ENCODE measurements at regions not wholly inside any gene's neighbourhood (a gene's known extent, or its start where the extent isn't known, plus 50 kb on each side); places are given as distances from the start of the nearest gene placed in this dataset. TPM values are rescaled to one million over a fixed set of nuclear protein-coding genes. Genes with fewer than 3 reads are reported as not detected.

DNA sequence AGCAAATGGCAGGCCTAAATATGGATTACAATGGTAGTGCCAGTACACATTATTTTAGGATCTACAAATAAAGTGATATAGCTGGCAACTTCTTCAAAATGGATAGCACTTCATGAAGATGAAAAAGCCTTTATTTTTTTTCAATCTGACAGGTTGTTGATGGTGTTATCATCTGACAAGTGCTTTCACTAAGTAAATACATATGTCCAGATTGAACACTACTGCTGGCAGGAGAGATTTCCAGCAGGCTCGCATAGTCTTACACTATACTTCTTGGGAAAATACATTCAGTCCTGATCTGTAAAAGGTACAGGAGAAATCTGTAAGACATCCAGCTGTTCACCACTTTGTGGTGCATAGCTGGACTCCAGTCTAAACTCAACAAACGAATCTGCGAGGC, 50.9 kb upstream of the ALCAM start:
- TF ChIP-seq, protein P1, sequence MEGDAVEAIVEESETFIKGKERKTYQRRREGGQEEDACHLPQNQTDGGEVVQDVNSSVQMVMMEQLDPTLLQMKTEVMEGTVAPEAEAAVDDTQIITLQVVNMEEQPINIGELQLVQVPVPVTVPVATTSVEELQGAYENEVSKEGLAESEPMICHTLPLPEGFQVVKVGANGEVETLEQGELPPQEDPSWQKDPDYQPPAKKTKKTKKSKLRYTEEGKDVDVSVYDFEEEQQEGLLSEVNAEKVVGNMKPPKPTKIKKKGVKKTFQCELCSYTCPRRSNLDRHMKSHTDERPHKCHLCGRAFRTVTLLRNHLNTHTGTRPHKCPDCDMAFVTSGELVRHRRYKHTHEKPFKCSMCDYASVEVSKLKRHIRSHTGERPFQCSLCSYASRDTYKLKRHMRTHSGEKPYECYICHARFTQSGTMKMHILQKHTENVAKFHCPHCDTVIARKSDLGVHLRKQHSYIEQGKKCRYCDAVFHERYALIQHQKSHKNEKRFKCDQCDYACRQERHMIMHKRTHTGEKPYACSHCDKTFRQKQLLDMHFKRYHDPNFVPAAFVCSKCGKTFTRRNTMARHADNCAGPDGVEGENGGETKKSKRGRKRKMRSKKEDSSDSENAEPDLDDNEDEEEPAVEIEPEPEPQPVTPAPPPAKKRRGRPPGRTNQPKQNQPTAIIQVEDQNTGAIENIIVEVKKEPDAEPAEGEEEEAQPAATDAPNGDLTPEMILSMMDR (IDR thresholded peaks at IDR 0.05; ENCODE audit: extremely low read depth, low read depth, low read length): no peak
- Histone ChIP-seq H3K79me2 (ENCODE audit: insufficient read depth, low read length) (no peaks in the 10 kb centered on the region), H3K36me3 (ENCODE audit: insufficient read depth, low read length) (no peaks in the 10 kb centered on the region), H3K4me1 (ENCODE audit: insufficient read depth, low read length) (no peaks in the 10 kb centered on the region), H3K4me3 (ENCODE audit: insufficient read depth, low read length) (no peak overlapping the region), H3K27ac (ENCODE audit: low read depth, low read length) (no peak overlapping the region), H3K27me3 (ENCODE audit: insufficient read depth, low read length) (no peaks in the 10 kb centered on the region), H2AFZ (ENCODE audit: low read length) (no peak overlapping the region), H4K20me1 (ENCODE audit: insufficient read depth, low read length) (no peaks in the 10 kb centered on the region), H3K4me2 (ENCODE audit: insufficient read depth, low read length) (no peak overlapping the region), H3K9me3 (ENCODE audit: low read depth, low read length) (no peaks in the 10 kb centered on the region)
- DNase-seq (ENCODE audit: insufficient read length, low spot score, missing footprints): no peak

DNA sequence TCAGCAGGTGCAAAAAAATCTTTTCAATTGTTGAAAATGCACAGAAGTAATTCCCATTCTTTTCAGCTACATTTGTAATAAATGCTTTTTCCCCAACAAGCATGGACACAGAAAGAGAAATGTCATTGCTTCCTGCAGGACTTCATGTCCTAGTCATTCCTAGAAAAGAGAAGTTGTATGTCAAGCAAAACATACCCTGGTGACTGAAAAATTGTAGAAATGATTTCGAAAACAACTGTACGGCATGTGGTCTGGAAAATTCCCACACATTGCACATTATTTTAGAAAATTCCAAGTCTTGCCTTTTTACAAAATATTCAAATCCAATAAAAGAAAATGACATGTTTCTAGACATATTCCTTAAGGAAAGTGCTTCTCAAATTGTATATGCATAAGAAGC, 50.4 kb upstream of the ALCAM start:
- Histone ChIP-seq H3K36me3 (ENCODE audit: insufficient read depth, low read length) (no peaks in the 10 kb centered on the region), H2AFZ (ENCODE audit: low read length) (no peak overlapping the region), H3K9me3 (ENCODE audit: low read depth, low read length) (no peaks in the 10 kb centered on the region), H3K27me3 (ENCODE audit: insufficient read depth, low read length) (no peaks in the 10 kb centered on the region), H3K4me1 (ENCODE audit: insufficient read depth, low read length) (no peaks in the 10 kb centered on the region), H3K4me2 (ENCODE audit: insufficient read depth, low read length) (no peak overlapping the region), H3K27ac (ENCODE audit: low read depth, low read length) (no peak overlapping the region), H3K4me3 (ENCODE audit: insufficient read depth, low read length) (no peak overlapping the region), H4K20me1 (ENCODE audit: insufficient read depth, low read length) (no peaks in the 10 kb centered on the region), H3K79me2 (ENCODE audit: insufficient read depth, low read length) (no peaks in the 10 kb centered on the region)
- no peak for DNase-seq (ENCODE audit: insufficient read length, low spot score, missing footprints)
- TF ChIP-seq, protein P1 (IDR thresholded peaks at IDR 0.05; ENCODE audit: extremely low read depth, low read depth, low read length): no peak

Small RNA genes in the stretch of these regions (small RNA-seq; reads per million reads assigned to genes)
- gene MIR548AB: not detected
- not detected for gene NDUFA4P2
- not detected for gene RNU1-43P
- gene RNU6-461P: not detected
- not detected for gene TUBBP11

Data from osteoblast (primary cell).